ENCODE measurements at regions not wholly inside any gene's neighbourhood (a gene's known extent, or its start where the extent isn't known, plus 50 kb on each side); places are given as distances from the start of the nearest gene placed in this dataset.

GRCh38 chr6:147820520-147820919, 312.0 kb downstream of the SAMD5 start:
- DNase-seq (ENCODE audit: low read depth) = no peak

GRCh38 chr6:147821295-147821897, 312.9 kb downstream of the SAMD5 start:
- no peak for DNase-seq (ENCODE audit: low read depth)

- no peak for DNase-seq (ENCODE audit: low read depth)
Measured at GRCh38 chr6:147823936-147824335, 315.4 kb downstream of the SAMD5 start.

- no peak for DNase-seq (ENCODE audit: low read depth)
Measured at GRCh38 chr6:147825848-147826247, 317.4 kb downstream of the SAMD5 start.

GRCh38 chr6:147826698-147827097, 318.2 kb downstream of the SAMD5 start:
- no peak for DNase-seq (ENCODE audit: low read depth)

- no peak for DNase-seq (ENCODE audit: low read depth)
Measured at GRCh38 chr6:147829418-147829817, 320.9 kb downstream of the SAMD5 start.

GRCh38 chr6:147829835-147830234, 321.3 kb downstream of the SAMD5 start:
- no peak for DNase-seq (ENCODE audit: low read depth)

GRCh38 chr6:147831356-147831755, 322.9 kb downstream of the SAMD5 start:
- no peak for DNase-seq (ENCODE audit: low read depth)

- DNase-seq (ENCODE audit: low read depth) = no peak
Measured at GRCh38 chr6:147833607-147834006, 325.1 kb downstream of the SAMD5 start.

- DNase-seq (ENCODE audit: low read depth) = no peak
Measured at GRCh38 chr6:147834084-147834776, 325.7 kb downstream of the SAMD5 start.

GRCh38 chr6:147837540-147837939, 329.1 kb downstream of the SAMD5 start:
- DNase-seq (ENCODE audit: low read depth) = no peak

GRCh38 chr6:147839708-147840610, 331.5 kb downstream of the SAMD5 start:
- DNase-seq (ENCODE audit: low read depth) = no peak

GRCh38 chr6:147841547-147842148, 333.2 kb downstream of the SAMD5 start:
- no peak for DNase-seq (ENCODE audit: low read depth)

- DNase-seq (ENCODE audit: low read depth) = no peak
Measured at GRCh38 chr6:147849401-147850330, 341.2 kb downstream of the SAMD5 start.

GRCh38 chr6:147852772-147853171, 344.3 kb downstream of the SAMD5 start:
- no peak for DNase-seq (ENCODE audit: low read depth)

- DNase-seq (ENCODE audit: low read depth) = no peak
Measured at GRCh38 chr6:147853574-147853973, 345.1 kb downstream of the SAMD5 start.

GRCh38 chr6:147855803-147856482, 347.5 kb downstream of the SAMD5 start:
- no peak for DNase-seq (ENCODE audit: low read depth)

- DNase-seq (ENCODE audit: low read depth) = no peak
Measured at GRCh38 chr6:147856687-147857086, 348.2 kb downstream of the SAMD5 start.

GRCh38 chr6:147858421-147858820, 349.9 kb downstream of the SAMD5 start:
- no peak for DNase-seq (ENCODE audit: low read depth)

- DNase-seq (ENCODE audit: low read depth) = no peak
Measured at GRCh38 chr6:147859071-147859470, 350.6 kb downstream of the SAMD5 start.

GRCh38 chr6:147861696-147862095, 353.2 kb downstream of the SAMD5 start:
- DNase-seq (ENCODE audit: low read depth) = no peak

Measured in T-helper 22 cell (primary cell).